LNCAP (cell line): ENCODE measurements at regions not wholly inside any gene's neighbourhood (a gene's known extent, or its start where the extent isn't known, plus 50 kb on each side); places are given as distances from the start of the nearest gene placed in this dataset.

Source experiments
- CTCF ChIP-seq: fragments of 450-650 bp; IDR thresholded peaks from 2 replicates; pipeline ENCODE4 v1.5.1; 2017; ENCODE audit warnings: mild to moderate bottlenecking

GRCh38 chr1:198865319-198865718 lies 226.5 kb downstream of the PTPRC start:
- no peak for TF ChIP-seq CTCF

DNA sequence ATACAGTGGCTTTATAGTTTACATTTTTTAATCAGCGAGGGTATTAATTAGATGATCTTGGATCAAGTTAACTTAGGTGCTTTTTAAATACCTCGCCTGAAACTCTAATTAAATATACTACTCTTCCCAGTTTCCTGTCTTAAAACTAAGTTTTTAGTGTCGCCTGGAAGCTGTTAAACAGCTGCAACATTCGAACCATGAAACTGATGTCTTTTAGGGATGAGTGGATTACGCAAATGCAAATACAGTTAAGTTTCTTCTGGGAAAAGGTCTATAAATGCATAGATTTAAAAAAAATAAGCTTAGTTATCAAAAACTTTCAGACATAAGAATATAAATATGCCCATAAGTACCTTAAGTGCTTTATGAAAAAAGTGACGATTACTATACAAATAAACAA lies 228.3 kb downstream of the PTPRC start:
- no peak for TF ChIP-seq CTCF

- TF ChIP-seq CTCF, result no peak
These were observed 234.9 kb downstream of the PTPRC start for GRCh38 chr1:198873696-198874230.

GRCh38 chr1:198876371-198876871 lies 237.6 kb downstream of the PTPRC start:
- TF ChIP-seq CTCF, result no peak

DNA sequence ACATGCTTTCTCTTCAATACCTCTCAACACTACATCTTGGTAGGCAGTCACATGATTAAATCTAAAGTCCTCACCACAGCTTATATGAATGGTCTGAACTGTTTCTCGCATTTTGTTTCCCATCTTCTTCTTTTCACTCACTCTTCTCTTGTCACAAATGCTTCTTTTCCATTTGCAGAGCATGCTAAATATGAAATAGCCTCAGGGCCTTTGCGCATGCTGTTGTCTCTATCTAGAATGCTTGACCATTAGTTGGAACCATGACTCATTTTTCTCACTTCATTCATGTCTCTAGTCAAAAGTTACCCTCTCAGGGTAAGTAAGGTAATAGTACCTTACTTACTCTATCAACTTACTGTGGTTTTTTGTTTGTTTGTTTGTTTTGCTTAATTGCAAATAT lies 239.7 kb downstream of the PTPRC start:
- TF ChIP-seq CTCF, result no peak

- no peak for TF ChIP-seq CTCF
These were observed 241.0 kb downstream of the PTPRC start for GRCh38 chr1:198879711-198880306.

DNA sequence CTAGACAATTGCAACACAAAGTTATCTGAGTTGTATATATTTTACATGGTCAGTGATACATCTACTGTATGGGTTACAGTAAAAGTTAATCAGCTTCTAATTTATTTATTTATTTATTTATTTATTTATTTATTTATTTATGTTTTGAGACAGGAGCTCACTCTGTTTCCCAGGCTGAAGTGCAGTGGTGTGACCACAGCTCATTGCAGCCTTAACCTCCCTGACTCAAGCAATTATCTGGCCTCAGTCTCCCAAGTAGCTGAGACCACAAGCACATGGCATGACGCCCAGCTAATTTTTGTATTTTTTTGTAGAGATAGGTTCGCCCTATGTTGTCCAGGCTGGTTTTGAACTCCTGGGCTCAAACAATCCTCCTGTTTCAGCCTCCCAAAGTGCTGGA lies 241.6 kb downstream of the PTPRC start:
- TF ChIP-seq CTCF, result no peak
